Osteocyte (in vitro differentiated cells): ENCODE measurements at regions not wholly inside any gene's neighbourhood (a gene's known extent, or its start where the extent isn't known, plus 50 kb on each side); places are given as distances from the start of the nearest gene placed in this dataset.

Experiments used
- DNase-seq: peaks from one replicate; pipeline ENCODE4 v3.0.0; 2021; ENCODE audit warnings: mixed read lengths; ENCODE audit not compliant: unreplicated experiment; ENCODE audit errors: extremely low spot score
- H3K27ac Mint-ChIP-seq: one replicate; pipeline ENCODE4 v1.8.0; 2021; ENCODE audit warnings: mild to moderate bottlenecking, mixed read lengths; ENCODE audit not compliant: unreplicated experiment
- H3K27me3 Mint-ChIP-seq: one replicate; pipeline ENCODE4 v1.8.0; 2021; ENCODE audit warnings: mixed read lengths; ENCODE audit not compliant: unreplicated experiment
- H3K36me3 Mint-ChIP-seq: one replicate; pipeline ENCODE4 v1.8.0; 2021; ENCODE audit warnings: mixed read lengths; ENCODE audit not compliant: unreplicated experiment
- H3K4me1 Mint-ChIP-seq: one replicate; pipeline ENCODE4 v1.8.0; 2021; ENCODE audit warnings: mixed read lengths; ENCODE audit not compliant: unreplicated experiment
- H3K4me3 Mint-ChIP-seq: one replicate; pipeline ENCODE4 v1.8.0; 2021; ENCODE audit warnings: mild to moderate bottlenecking, moderate library complexity, mixed read lengths; ENCODE audit not compliant: unreplicated experiment
- H3K9me3 Mint-ChIP-seq: one replicate; pipeline ENCODE4 v1.8.0; 2021; ENCODE audit warnings: mixed read lengths; ENCODE audit not compliant: unreplicated experiment
- CTCF ChIP-seq: fragments of 200-600 bp; sonication (generic); IDR thresholded peaks from 2 replicates; pipeline ENCODE4 v1.5.0; 2021; ENCODE audit warnings: antibody characterized with exemption, mild to moderate bottlenecking, moderate library complexity

GRCh38 chr6:79431537-79431933, 105.7 kb downstream of the LCA5 start:
- H3K4me3 Mint-ChIP-seq = no peak overlapping the region
- H3K27ac Mint-ChIP-seq = no peak overlapping the region
- DNase-seq = no peak
- peak; percentile 19 for TF ChIP-seq CTCF
- H3K36me3 Mint-ChIP-seq = no peaks in the 10 kb centered on the region
- H3K4me1 Mint-ChIP-seq = peaks cover 41% of the 10 kb centered on the region
- H3K9me3 Mint-ChIP-seq = no peaks in the 10 kb centered on the region
- H3K27me3 Mint-ChIP-seq = peaks cover 4% of the 10 kb centered on the region

- H3K36me3 Mint-ChIP-seq = no peaks in the 10 kb centered on the region
- no peak for TF ChIP-seq CTCF
- peaks cover 2% of the 10 kb centered on the region for H3K27me3 Mint-ChIP-seq
- H3K27ac Mint-ChIP-seq = peak overlapping the region; percentile 78
- no peaks in the 10 kb centered on the region for H3K9me3 Mint-ChIP-seq
- H3K4me3 Mint-ChIP-seq = no peak overlapping the region
- H3K4me1 Mint-ChIP-seq = peaks cover 41% of the 10 kb centered on the region
- no peak for DNase-seq
Measured at GRCh38 chr6:79430913-79431536, 106.2 kb downstream of the LCA5 start.

- Mint-ChIP-seq H3K36me3 (no peaks in the 10 kb centered on the region), H3K4me1 (peaks cover 42% of the 10 kb centered on the region), H3K27me3 (peaks cover 5% of the 10 kb centered on the region), H3K4me3 (no peak overlapping the region), H3K9me3 (no peaks in the 10 kb centered on the region), H3K27ac (no peak overlapping the region)
- no peak for DNase-seq
- TF ChIP-seq CTCF = no peak
Measured at GRCh38 chr6:79427721-79428120, 109.5 kb downstream of the LCA5 start.

- H3K4me1 Mint-ChIP-seq = peaks cover 44% of the 10 kb centered on the region
- H3K27ac Mint-ChIP-seq = no peak overlapping the region
- peaks cover 2% of the 10 kb centered on the region for H3K27me3 Mint-ChIP-seq
- DNase-seq = no peak
- no peaks in the 10 kb centered on the region for H3K36me3 Mint-ChIP-seq
- TF ChIP-seq CTCF = no peak
- H3K4me3 Mint-ChIP-seq = no peak overlapping the region
- H3K9me3 Mint-ChIP-seq = no peaks in the 10 kb centered on the region
Measured at GRCh38 chr6:79426625-79427278, 110.5 kb downstream of the LCA5 start.

- Mint-ChIP-seq H3K4me1 (peaks cover 40% of the 10 kb centered on the region), H3K4me3 (no peak overlapping the region), H3K27me3 (peaks cover 2% of the 10 kb centered on the region), H3K9me3 (no peaks in the 10 kb centered on the region), H3K36me3 (no peaks in the 10 kb centered on the region), H3K27ac (no peak overlapping the region)
- no peak for DNase-seq
- no peak for TF ChIP-seq CTCF
Measured at GRCh38 chr6:79425589-79426311, 111.5 kb downstream of the LCA5 start.
